Progenitor cell of endocrine pancreas (in vitro differentiated cells): ENCODE measurements at regions not wholly inside any gene's neighbourhood (a gene's known extent, or its start where the extent isn't known, plus 50 kb on each side); places are given as distances from the start of the nearest gene placed in this dataset.

Experiments used
- DNase-seq: peaks from one replicate; pipeline ENCODE4 v3.0.0; 2021; ENCODE audit warnings: low spot score; ENCODE audit not compliant: unreplicated experiment
- H3K27ac Mint-ChIP-seq: 2 replicates; pipeline ENCODE4 v1.8.0; 2021; ENCODE audit warnings: mild to moderate bottlenecking, moderate library complexity, mixed read lengths
- H3K27me3 Mint-ChIP-seq: 2 replicates; pipeline ENCODE4 v1.8.0; 2021; ENCODE audit warnings: mixed read lengths
- H3K36me3 Mint-ChIP-seq: 2 replicates; pipeline ENCODE4 v1.8.0; 2022; ENCODE audit warnings: mixed read lengths; ENCODE audit not compliant: insufficient read depth
- H3K4me1 Mint-ChIP-seq: 2 replicates; pipeline ENCODE4 v1.8.0; 2021; ENCODE audit warnings: low read depth, mixed read lengths
- H3K4me3 Mint-ChIP-seq: 2 replicates; pipeline ENCODE4 v1.8.0; 2021; ENCODE audit warnings: low read depth, mild to moderate bottlenecking, moderate library complexity, mixed read lengths
- H3K9me3 Mint-ChIP-seq: 2 replicates; pipeline ENCODE4 v1.8.0; 2021; ENCODE audit warnings: low read depth, mixed read lengths
- TF ChIP-seq, protein P1 (sequence below): fragments of 200-600 bp; sonication (generic); IDR thresholded peaks from one replicate; pipeline ENCODE4 v1.5.0; 2021; ENCODE audit warnings: antibody characterized with exemption, mild to moderate bottlenecking; ENCODE audit not compliant: unreplicated experiment

DNA sequence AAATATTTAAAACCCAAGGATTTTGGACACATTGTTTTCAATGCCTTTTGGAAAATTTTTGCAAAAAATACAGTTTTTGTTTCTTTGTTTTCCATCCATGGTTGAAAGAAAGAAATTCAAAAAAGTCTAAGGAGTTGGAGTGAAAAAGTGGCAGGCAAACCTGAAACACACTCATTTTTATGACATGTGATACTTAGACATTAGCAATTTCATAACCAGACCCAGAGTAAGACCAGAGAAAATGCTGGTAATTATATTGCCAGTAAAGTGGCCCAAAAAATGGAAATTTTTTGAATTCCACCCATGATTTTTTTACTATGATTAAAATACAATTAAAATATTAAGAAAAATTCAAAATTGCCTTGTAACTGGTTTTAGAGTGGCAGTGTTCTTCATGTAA, 128.2 kb downstream of the SLC17A6 start:
- H3K36me3 Mint-ChIP-seq, result no peaks in the 10 kb centered on the region
- no peak overlapping the region for H3K4me3 Mint-ChIP-seq
- H3K27ac Mint-ChIP-seq, result no peak overlapping the region
- no peaks in the 10 kb centered on the region for H3K27me3 Mint-ChIP-seq
- no peaks in the 10 kb centered on the region for H3K4me1 Mint-ChIP-seq
- DNase-seq, result no peak
- H3K9me3 Mint-ChIP-seq, result no peaks in the 10 kb centered on the region
- TF ChIP-seq, protein P1, sequence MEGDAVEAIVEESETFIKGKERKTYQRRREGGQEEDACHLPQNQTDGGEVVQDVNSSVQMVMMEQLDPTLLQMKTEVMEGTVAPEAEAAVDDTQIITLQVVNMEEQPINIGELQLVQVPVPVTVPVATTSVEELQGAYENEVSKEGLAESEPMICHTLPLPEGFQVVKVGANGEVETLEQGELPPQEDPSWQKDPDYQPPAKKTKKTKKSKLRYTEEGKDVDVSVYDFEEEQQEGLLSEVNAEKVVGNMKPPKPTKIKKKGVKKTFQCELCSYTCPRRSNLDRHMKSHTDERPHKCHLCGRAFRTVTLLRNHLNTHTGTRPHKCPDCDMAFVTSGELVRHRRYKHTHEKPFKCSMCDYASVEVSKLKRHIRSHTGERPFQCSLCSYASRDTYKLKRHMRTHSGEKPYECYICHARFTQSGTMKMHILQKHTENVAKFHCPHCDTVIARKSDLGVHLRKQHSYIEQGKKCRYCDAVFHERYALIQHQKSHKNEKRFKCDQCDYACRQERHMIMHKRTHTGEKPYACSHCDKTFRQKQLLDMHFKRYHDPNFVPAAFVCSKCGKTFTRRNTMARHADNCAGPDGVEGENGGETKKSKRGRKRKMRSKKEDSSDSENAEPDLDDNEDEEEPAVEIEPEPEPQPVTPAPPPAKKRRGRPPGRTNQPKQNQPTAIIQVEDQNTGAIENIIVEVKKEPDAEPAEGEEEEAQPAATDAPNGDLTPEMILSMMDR, result no peak

DNA sequence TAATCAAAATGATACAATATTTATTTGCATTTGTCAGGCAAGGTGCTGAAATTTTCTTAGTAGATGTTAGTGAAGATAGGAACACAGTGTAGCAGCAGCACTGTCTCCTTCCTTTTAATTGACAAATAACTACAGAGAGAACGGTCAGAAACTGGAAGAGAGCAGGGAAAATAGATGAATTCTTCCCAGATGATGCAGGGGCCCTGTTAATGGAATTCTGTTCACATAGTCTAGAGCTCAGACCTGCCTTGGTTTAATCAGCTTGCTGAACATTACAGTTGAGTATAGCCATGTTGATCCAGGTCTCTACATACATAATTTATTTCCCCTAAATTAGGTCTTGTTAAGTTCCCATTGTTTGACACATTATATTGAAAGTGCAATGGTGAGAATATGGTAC, 127.4 kb downstream of the SLC17A6 start:
- Mint-ChIP-seq H3K4me3 (no peak overlapping the region), H3K9me3 (no peaks in the 10 kb centered on the region), H3K27ac (no peak overlapping the region), H3K27me3 (no peaks in the 10 kb centered on the region), H3K4me1 (no peaks in the 10 kb centered on the region), H3K36me3 (no peaks in the 10 kb centered on the region)
- TF ChIP-seq, protein P1, result no peak
- DNase-seq, result no peak

DNA sequence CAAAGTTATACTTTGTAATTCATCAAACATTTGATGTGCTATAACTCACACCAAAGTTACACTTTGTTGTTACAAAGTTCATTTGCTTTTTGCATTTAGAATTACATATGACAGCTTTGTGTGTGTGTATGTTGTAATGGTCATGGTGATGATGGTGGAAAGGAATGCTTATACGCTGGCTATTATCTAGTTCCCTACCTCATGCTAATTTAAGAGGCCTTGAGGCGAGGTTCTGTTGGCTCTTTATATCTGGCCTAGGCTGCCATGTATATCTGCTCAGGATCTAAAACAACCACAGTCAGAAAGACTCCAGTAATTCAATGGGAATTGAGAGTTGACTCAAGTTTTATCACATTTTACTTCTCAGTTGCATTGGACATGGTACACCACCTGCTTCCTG, 123.4 kb downstream of the SLC17A6 start:
- TF ChIP-seq, protein P1, result no peak
- Mint-ChIP-seq H3K36me3 (no peaks in the 10 kb centered on the region), H3K4me3 (no peak overlapping the region), H3K27ac (no peak overlapping the region), H3K4me1 (peaks cover 8% of the 10 kb centered on the region), H3K27me3 (no peaks in the 10 kb centered on the region), H3K9me3 (no peaks in the 10 kb centered on the region)
- DNase-seq, result no peak

DNA sequence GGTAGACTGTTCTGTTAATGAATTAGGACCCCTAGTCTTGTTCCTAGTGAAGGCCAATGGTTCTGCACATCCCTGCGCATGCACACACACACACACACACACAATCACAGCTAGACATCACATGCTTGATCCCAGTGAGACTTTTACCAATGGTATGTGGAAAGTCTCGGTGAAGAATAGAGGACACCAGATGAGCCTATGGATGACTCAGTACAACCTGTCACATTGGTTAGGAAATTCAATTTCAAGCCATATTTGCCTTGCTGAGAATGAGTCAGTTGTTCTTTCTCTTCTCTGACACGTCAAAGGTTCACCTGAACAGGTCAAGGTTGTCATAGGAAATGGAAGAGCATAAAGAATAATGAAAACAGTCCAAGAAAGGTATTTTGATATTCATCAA, 122.0 kb downstream of the SLC17A6 start:
- Mint-ChIP-seq H3K4me3 (no peak overlapping the region), H3K4me1 (peaks cover 8% of the 10 kb centered on the region), H3K27me3 (no peaks in the 10 kb centered on the region), H3K9me3 (no peaks in the 10 kb centered on the region), H3K36me3 (no peaks in the 10 kb centered on the region), H3K27ac (no peak overlapping the region)
- TF ChIP-seq, protein P1, result no peak
- no peak for DNase-seq

DNA sequence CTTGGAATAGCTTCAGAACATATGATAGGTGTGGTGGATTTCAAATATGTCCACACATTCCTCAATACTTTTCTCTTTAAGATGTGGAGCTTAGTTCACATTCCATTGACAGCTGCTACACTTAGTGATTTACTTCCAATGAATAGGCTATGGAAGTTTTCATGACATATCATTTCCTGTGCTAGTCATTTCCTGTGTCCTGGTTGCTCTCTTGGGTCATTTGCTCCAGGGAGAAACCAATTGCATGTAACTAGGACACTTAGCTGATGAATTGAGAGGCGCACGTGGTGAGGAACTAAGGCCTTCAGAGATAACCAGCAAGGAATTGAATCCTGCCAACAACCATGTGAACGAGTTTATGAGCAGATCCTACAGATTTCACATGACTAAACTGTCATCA, 120.9 kb downstream of the SLC17A6 start:
- Mint-ChIP-seq H3K4me1 (peaks cover 8% of the 10 kb centered on the region), H3K27ac (no peak overlapping the region), H3K4me3 (no peak overlapping the region), H3K27me3 (no peaks in the 10 kb centered on the region), H3K9me3 (no peaks in the 10 kb centered on the region), H3K36me3 (no peaks in the 10 kb centered on the region)
- no peak for DNase-seq
- TF ChIP-seq, protein P1, result no peak
